Brain microvascular endothelial cell (primary cell): ENCODE measurements at regions not wholly inside any gene's neighbourhood (a gene's known extent, or its start where the extent isn't known, plus 50 kb on each side); places are given as distances from the start of the nearest gene placed in this dataset.
"Not testable (repeated sequence)": the region's sequence is repeated elsewhere in the genome, so short reads cannot be mapped to it uniquely, and the experiment has no call there.

Experiments
- DNase-seq: peaks from one replicate; pipeline ENCODE4 v3.0.0-alpha.2; 2020
- H3K27ac ChIP-seq: fragments of 250-450 bp; sonication (Bioruptor Pico); 2 replicates; pipeline ENCODE4 v1.5.1; 2020; ENCODE audit warnings: mild to moderate bottlenecking, moderate library complexity
- H3K27me3 ChIP-seq: fragments of 250-450 bp; sonication (Bioruptor Pico); replicated peaks from 2 replicates; pipeline ENCODE4 v1.5.1; 2020; ENCODE audit warnings: mild to moderate bottlenecking
- H3K36me3 ChIP-seq: fragments of 250-450 bp; sonication (Bioruptor Pico); replicated peaks from 2 replicates; pipeline ENCODE4 v1.5.1; 2020; ENCODE audit warnings: mild to moderate bottlenecking
- H3K4me3 ChIP-seq: 2 replicates; pipeline ENCODE4 v1.5.1; 2011; ENCODE audit warnings: low read depth, mild to moderate bottlenecking, control low read depth, low read length, moderate library complexity
- CTCF ChIP-seq: IDR thresholded peaks from 2 replicates; pipeline ENCODE4 v1.5.1; 2011; ENCODE audit warnings: low read depth, mild to moderate bottlenecking, moderate library complexity, low read length, control low read depth, inconsistent platforms; ENCODE audit errors: missing control alignments
- in situ Hi-C: cut with HindIII; loops from 2 replicates; pipeline ENCODE4 v1.10.0; 2017; ENCODE audit warnings: low sequenced_read_pairs, low pct_ligation_motif_present

- no peak for DNase-seq
- peak; percentile 54 for TF ChIP-seq CTCF
- in situ Hi-C loops, result no loop called here
These were observed 205.6 kb downstream of the TBC1D2B start for GRCh38 chr15:77871852-77872371.

GRCh38 chr15:77870195-77871065 is 207.1 kb downstream of the TBC1D2B start:
- Histone ChIP-seq H3K27ac (no peak overlapping the region), H3K27me3 (no peaks in the 10 kb centered on the region), H3K4me3 (no peak overlapping the region), H3K36me3 (no peaks in the 10 kb centered on the region)
- in situ Hi-C loops, result no loop called here
- DNase-seq, result peak; percentile 57
- peak; percentile 87 for TF ChIP-seq CTCF

More at GRCh38 chr15:77871852-77872371, 205.6 kb downstream of the TBC1D2B start:
- Histone ChIP-seq H3K27ac (no peak overlapping the region), H3K36me3 (no peaks in the 10 kb centered on the region), H3K4me3 (no peak overlapping the region), H3K27me3 (no peaks in the 10 kb centered on the region)

GRCh38 chr15:77869021-77869895 is 208.3 kb downstream of the TBC1D2B start:
- Histone ChIP-seq H3K4me3 (no peak overlapping the region), H3K27me3 (no peaks in the 10 kb centered on the region), H3K36me3 (no peaks in the 10 kb centered on the region), H3K27ac (no peak overlapping the region)
- DNase-seq, result no peak
- in situ Hi-C loops, result no loop called here
- no peak for TF ChIP-seq CTCF

GRCh38 chr15:77868048-77868629 is 209.4 kb downstream of the TBC1D2B start:
- H3K36me3 ChIP-seq, DNase-seq, H3K27me3 ChIP-seq, in situ Hi-C loops, H3K4me3 ChIP-seq, H3K27ac ChIP-seq: not testable (repeated sequence)

- no peak for TF ChIP-seq CTCF
- in situ Hi-C loops, result no loop called here
- Histone ChIP-seq H3K36me3 (no peaks in the 10 kb centered on the region), H3K27ac (no peak overlapping the region), H3K4me3 (no peak overlapping the region), H3K27me3 (no peaks in the 10 kb centered on the region)
- no peak for DNase-seq
These were observed 210.1 kb downstream of the TBC1D2B start for GRCh38 chr15:77867266-77868047.
